ENCODE measurements at regions not wholly inside any gene's neighbourhood (a gene's known extent, or its start where the extent isn't known, plus 50 kb on each side); places are given as distances from the start of the nearest gene placed in this dataset.
A peak's percentile ranks its signal among the peaks of the same experiment; 100 is the strongest.

- no peak overlapping the region for H3K4me2 ChIP-seq (ENCODE audit: low read depth, low read length)
Observed at GRCh38 chr1:116306102-116306501, 66.9 kb upstream of the ATP1A1 start.

More at GRCh38 chr1:116306102-116306501, 66.9 kb upstream of the ATP1A1 start:
- dilution Hi-C loops (cut with HindIII; ENCODE audit: low sequenced_read_pairs, unreplicated experiment) (no loop called here), in situ Hi-C loops (cut with MboI; ENCODE audit: low sequenced_read_pairs) (no loop called here), intact Hi-C loops (cut with micrococcal nuclease) (no loop called here)
- TF ChIP-seq MXI1 (IDR thresholded peaks at IDR 0.05; ENCODE audit: borderline replicate concordance, low read depth, low read length): no peak
- TF ChIP-seq MAFK (IDR thresholded peaks at IDR 0.05; ENCODE audit: low read depth, low read length): peak; percentile 51
- H2BK20ac ChIP-seq (ENCODE audit: low read depth, low read length): no peak overlapping the region
- H3K4me3 ChIP-seq (ENCODE audit: insufficient read depth, low read depth, low read length): no peak overlapping the region
- no peak overlapping the region for H3K18ac ChIP-seq (ENCODE audit: low read depth, low read length)
- H3K27ac ChIP-seq (ENCODE audit: insufficient read depth, low read length): no peak overlapping the region
- no peak overlapping the region for H2BK5ac ChIP-seq (ENCODE audit: low read depth, low read length, poor library complexity, severe bottlenecking)
- H2AK5ac ChIP-seq (ENCODE audit: low read depth, low read length): no peak overlapping the region
- H3K9me1 ChIP-seq (ENCODE audit: insufficient read depth, low read length): no peaks in the 10 kb centered on the region
- no peak overlapping the region for H4K5ac ChIP-seq (ENCODE audit: low read depth, low read length)
- H2BK15ac ChIP-seq (ENCODE audit: low read depth, low read length): no peak overlapping the region
- no peak overlapping the region for H3K9ac ChIP-seq (ENCODE audit: low read depth, low read length)
- no peak overlapping the region for H3K56ac ChIP-seq (ENCODE audit: extremely low read depth, insufficient read depth, low read length)
- no peaks in the 10 kb centered on the region for H3K4me1 ChIP-seq (ENCODE audit: control insufficient read depth, insufficient read depth, low read length)
- no peak overlapping the region for H2AFZ ChIP-seq (replicated peaks; ENCODE audit: low read length, poor library complexity)
- BruUV-seq (replicated peaks): no TSS peak
- no peaks in the 10 kb centered on the region for H4K20me1 ChIP-seq (ENCODE audit: insufficient read depth, low read length)
- H3K23ac ChIP-seq (ENCODE audit: low read depth, low read length): no peak overlapping the region
- H3K36me3 ChIP-seq (ENCODE audit: control insufficient read depth, insufficient read depth, low read length): no peaks in the 10 kb centered on the region
- no peak overlapping the region for H3K14ac ChIP-seq (replicated peaks; ENCODE audit: low read depth, low read length)
- H3K9me3 ChIP-seq (ENCODE audit: control insufficient read depth, insufficient read depth, low read length): no peaks in the 10 kb centered on the region
- no peak overlapping the region for H2BK120ac ChIP-seq (ENCODE audit: low read depth, low read length)
- DNase-seq: no peak
- no CpG with 5 or more reads among the region's 2 CpGs for WGBS, 2 experiments (ENCODE audit: extremely low coverage in 2 of 2, insufficient read length in 1 of 2)
- no peaks in the 10 kb centered on the region for H3K27me3 ChIP-seq (ENCODE audit: control insufficient read depth, insufficient read depth, low read length)
- no peak overlapping the region for H3K4ac ChIP-seq (ENCODE audit: low read depth, low read length)
- ATAC-seq (ENCODE audit: low read depth): no peak
- ChIA-PET POLR2A (ENCODE audit: unreplicated experiment) (no interaction called here), CTCF (no interaction called here)
- no peak overlapping the region for H2AK9ac ChIP-seq (replicated peaks; ENCODE audit: low read depth, low read length, poor library complexity)
- H4K91ac ChIP-seq (ENCODE audit: insufficient read depth, low read depth, low read length): no peak overlapping the region
- H3K79me1 ChIP-seq (ENCODE audit: low read depth in 1 of 2, low read length in 2 of 2): no peaks in the 10 kb centered on the region
- no peak overlapping the region for H4K8ac ChIP-seq (ENCODE audit: low read depth in 2 of 2, low read length in 2 of 2)
